ENCODE measurements at regions not wholly inside any gene's neighbourhood (a gene's known extent, or its start where the extent isn't known, plus 50 kb on each side); places are given as distances from the start of the nearest gene placed in this dataset.
"Not testable (repeated sequence)": the region's sequence is repeated elsewhere in the genome, so short reads cannot be mapped to it uniquely, and the experiment has no call there.

DNA sequence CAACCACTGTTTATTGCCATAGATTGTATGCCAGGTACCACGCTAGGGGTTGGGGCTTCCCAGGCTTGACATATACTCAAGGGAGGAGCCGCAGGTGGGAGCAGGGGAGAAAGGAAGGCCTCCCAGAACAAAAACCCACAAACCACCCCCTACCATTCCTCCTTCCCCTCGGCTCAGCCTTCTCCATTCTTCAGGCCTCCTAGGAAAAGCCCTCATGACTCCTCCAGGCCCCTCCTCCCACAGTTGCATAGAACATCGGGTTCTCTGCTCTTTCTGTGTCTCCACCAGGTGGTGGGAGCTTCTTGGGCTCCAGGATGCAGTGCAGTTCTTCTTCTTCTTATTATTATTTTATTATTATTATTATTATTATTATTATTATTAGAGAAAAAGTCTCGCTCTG lies 80.3 kb downstream of the ZFP36L2 start:
- no peak for DNase-seq

DNA sequence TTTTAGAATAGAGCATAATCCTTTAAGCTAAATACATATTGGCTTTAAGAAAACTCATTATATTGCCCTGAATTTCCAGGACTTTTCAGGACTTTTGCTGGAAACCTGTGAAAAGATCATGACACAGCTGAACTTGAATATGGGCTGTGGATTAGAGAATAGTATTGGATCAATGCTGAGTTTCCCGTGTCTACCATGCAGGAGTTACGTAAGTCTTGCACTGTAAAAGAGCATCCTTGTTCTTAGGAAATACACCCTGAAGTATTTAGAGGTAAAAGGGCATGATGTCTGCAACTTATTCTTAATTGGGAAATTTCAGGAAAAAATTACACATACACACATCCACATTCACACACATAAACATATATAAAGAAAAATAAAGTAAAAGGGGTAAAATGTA lies 82.1 kb downstream of the ZFP36L2 start:
- DNase-seq, result no peak

DNA sequence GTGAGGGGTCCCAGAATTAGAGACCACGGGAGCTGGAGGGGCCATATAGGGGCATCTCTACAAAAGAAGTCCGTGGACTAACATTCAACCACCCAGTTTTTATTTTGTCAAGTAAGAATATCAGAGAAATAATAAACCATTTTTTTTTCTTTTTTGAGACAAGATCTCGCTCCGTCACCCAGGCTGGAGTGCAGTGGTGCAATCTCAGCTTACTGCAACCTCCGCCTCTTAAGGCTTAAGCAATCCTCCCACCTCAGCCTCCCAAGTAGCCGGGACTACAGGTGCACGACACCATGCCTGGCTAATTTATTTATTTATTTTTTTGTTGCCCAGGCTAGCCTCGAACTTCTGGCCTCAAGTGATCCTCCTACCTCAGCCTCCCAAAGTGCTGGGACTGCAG lies 82.7 kb downstream of the ZFP36L2 start:
- no peak for DNase-seq

DNA sequence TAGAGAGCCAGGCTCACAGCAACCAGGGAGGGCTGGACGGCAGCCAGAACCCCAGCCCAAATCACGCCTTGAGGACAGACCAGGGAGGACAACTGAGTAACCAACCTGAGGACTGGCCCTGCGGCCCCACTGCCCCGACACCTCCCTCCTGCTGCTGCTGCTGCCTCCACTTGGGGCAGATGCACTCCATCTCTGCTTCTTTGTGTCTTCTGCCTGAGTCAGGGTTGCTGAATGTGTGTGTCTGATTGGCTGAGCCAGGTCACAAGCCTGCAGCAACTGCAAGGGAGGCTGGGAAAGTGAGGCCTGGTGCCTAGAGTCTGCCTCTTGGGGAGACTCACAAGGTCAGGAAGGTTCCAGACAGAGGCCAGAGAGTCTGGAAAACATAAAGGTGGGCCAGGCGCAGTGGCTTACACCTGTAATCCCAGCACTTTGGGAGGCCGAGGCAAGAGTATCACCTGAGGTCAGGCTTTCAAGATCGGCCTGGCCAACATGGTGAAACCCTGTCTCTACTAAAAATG lies 83.4 kb downstream of the ZFP36L2 start:
- DNase-seq, result no peak

DNA sequence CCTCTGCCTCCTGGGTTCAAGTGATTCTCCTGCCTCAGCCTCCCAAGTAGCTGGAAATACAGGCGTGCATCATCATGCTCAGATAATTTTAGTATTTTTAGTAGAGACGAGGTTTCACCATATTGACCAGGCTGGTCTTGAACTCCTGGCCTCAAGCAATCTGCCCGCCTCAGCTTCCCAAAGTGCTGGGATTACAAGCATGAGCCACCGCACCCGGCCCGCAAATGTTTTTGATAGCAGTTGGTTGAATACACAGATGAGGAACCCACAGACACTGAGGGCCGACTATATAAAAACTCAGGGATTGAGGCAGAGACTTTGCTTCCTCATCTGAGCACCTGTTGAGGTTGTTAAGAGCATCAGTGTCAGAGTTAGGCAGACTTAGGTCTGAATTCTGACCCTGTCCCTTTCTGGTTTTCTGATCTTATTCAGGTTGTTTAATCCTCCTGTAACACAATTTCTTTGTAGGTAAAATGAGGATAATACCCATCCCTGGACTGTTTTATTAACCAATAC lies 84.7 kb downstream of the ZFP36L2 start:
- not testable (repeated sequence) for DNase-seq

DNA sequence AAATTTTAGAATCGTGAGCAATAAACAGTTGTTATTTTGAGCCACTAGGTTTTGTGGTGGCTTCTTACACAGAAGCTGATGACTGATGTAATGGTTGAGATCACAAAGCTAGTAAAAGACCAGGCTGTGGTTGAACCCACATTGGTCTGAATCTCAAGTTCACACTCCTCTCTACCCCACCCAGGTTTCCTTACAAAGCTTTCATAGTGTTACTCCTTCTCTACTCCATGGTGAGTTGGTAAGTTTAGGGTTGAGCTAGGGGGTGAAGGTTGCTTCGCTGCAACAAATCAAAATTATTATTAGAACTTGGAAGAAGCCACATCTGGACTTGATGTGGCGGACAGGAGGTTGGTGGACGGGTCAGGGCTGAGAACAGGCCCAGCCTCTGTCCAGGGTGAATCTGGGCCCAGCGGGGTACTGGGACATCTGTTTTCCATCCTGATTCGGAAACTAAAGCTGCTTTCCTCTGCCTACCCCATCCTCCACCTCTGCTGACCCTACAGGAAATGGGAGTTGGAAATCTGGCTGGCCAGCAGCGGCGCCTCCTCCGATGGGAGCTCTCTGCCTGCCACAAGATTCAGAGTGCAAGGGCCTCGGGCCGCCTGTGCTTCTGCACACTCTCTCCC lies 86.3 kb downstream of the ZFP36L2 start:
- no peak for DNase-seq

DNA sequence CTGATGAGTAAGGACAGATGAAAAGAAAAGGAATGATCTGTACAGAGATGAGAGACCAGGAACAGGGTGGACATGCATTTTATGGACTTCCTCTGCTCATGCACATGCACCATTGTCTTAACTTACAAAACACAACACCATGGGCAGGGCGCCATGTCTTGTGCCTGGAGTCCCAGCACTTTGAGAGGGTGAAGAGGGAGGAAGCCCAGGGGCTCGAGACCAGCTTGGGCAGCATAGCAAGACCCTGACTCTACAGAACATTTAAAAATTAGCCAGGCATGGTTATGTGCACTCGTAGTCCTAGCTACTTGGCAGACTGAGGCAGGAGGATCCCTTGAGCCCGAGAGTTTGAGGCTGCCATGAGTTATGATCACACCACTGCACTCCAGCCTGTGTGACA lies 86.9 kb downstream of the ZFP36L2 start:
- no peak for DNase-seq

DNA sequence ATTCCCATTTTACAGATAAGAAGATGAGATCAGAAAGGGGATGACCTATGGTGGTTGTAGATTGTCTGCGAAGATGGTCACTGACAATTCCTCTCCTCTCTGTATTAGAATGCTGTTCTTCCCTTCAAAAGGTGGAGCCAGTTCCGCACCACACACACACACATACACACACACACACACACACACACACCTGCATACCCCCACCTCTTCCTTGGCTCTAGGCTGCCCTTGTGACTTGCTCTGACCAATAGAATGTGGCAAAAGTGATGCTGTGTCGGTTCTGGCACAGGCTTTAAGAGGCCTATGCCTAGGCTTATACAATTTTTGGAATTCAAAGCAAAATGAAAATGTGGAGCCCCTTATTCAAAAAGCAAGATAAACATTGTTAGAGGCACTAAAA lies 88.0 kb downstream of the ZFP36L2 start:
- DNase-seq, result no peak

DNA sequence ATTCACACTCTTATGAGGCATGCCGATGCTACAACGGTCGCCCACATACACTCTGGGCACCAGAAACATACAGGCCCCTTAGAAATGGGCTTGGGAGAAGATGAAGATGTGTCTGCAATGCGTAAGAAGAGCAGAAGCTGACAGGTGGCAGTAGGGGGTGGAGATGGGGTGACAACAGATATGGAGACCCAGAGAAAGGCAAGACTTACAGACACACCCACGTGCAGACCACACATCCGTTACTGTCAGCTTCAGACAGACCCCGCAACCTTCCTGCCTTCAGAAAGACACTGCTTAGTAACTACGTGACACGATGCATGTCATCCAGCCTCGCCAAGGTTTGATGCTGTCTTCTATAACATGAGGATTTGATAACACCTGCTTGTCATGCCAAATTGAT lies 89.5 kb downstream of the ZFP36L2 start:
- no peak for DNase-seq

DNA sequence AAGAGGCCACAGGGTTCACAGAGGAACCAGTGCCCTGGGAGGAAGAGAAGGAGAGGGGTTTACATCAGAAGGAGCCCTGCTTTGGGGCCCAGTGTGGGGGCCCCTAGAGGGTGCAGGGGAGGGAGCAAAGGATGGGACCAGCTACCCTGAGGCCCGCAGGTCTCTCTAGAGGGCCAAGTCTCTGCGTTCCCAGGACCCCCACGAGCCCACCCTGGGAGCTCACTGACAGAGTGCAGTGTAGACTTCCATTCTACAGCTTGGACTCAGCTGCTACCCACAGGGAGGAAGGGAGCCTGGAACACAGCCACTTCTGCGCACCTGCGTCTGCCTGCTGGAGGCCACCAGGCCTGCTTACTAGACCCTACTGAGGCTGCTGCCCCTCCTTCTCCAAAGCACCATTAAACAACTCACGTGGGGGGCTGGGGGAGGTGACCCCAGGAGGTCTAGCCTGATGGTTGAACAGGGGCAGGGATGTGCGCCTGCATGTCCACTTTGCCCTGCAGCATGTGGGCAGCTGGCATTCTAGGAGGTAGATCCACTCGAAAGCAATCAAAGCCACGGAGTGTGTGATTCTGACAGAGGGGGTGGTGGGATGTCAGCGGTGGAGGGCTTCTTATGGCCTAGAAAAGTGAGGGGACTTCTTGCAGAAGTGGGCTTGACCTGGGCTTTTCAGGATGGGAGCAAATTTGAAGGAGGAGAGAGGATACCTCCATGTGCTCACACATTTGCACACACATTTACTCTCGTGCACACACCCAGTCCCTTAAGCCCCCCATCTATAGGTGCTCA lies 90.2 kb downstream of the ZFP36L2 start:
- DNase-seq, result no peak

DNA sequence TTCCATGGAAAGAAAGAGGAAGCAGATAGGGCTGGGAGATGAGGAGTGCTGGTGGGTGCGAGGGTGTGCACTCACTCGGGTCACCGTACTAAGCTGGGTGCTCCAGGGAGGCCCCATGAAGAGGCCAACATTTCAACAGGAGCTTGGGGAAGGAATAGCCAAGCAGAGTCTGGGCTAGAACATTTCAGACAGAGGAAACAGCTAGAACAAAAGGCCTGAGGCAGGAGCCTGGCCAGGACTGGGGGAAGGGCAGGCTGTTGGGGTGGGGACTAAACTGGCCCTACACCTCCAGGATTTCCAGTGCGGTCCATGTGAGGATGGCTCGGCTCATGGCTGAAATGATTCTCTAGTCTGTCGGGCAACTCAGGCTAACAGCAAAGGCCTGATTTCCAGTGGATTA lies 90.8 kb downstream of the ZFP36L2 start:
- no peak for DNase-seq

DNA sequence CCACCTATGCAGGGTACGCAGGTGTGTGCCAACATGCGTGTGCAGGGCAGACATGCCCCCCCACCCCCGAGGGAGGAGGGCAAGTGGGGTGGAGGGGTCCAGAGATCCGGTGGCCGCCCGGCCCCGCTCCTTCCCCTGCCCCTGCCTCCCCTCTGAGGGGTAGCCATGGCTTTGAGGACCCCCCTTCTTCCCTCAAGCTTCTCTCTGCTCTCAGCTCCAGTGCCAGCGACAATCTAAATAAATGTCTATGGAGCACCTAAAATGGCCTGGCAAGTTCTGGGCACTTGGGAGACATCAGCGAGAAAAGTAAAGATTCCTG lies 91.9 kb downstream of the ZFP36L2 start:
- no peak for DNase-seq

DNA sequence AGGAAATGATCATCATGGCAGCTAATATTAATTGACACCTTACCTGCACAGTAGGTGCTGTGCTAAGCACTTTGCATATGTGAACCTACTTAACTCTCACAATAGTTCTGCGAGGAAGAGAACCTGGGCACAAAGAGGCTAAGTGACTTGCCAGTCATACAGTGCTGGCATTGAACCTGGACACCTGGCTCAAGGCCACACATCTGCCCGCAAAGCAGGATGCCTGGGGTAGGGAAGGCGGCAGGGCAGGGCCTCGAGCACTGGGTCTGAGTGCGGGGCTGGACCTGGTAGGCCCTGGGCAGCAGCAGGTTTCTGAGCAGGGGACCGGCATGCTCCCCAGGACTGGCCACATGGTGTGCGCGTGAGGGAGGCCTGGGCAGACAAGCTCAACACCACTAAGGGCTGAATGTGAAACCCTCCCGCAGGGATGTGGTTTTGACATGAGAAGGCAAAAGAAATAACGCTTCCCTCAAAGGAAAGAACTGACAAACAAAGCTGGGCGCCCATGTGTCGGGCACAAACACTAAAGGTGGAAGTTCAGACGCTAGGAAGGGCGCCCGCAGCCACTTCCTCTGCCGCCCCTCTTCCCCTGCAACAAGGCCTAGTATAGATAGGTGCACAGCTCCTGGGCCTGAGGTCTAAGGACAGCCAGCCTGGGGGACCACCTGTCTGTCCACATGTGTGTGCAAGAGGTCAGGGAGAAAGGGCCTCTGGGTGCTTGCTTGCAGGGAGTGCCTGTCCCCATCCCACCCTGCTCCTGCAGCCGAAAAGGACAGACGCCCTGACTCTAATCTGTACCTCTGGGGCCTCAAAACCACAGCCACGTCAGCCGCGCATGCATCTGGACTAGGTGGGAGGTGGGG lies 92.5 kb downstream of the ZFP36L2 start:
- DNase-seq, result no peak

DNA sequence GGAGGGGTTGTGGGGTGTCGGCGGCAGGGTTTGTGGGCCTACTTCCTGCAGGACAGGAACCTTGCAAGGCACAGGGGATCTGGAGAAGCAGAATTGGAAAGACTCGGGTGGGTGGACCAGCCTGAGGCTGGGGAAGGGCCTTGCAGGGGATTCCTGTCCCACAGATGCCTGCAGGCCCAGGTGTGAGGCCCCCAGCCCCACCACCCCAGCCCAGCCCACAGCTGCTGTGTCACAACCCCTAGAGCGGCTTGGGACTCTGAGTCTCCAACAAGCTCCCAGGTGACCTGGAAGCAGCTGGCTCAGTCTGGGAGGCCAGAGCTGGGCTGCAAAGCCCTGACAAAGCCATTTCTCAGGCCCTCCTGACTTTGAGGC lies 93.1 kb downstream of the ZFP36L2 start:
- DNase-seq, result no peak

DNA sequence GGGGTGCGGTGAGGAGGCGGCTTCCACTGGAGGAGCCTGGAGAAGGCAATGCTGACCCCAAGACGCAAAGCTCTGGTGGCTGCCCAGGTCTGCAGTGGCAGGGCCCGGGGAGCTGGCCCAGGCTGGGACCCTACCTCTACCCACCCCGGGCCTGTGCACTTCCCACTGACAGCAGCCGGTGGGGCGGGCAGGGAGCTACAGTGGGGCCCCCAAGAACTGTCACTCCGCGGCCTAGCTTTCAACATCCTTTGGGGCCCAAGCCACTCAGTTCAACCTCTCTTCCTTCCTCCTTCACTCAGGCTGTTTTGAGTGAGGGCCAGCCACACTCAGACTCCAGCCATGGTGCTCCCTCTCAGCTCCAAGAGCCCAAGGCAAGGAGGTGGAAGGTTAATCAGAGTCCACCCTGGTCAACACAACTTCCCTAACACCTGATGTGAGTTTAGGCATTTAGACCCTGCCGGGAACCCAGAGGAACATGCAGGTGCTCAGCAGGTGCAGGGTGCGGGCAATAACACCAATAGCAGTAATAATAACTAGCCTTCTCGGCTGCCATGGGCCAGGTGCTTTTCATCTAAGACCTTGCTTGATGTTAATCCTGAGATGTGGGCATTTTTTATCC lies 93.6 kb downstream of the ZFP36L2 start:
- no peak for DNase-seq

DNA sequence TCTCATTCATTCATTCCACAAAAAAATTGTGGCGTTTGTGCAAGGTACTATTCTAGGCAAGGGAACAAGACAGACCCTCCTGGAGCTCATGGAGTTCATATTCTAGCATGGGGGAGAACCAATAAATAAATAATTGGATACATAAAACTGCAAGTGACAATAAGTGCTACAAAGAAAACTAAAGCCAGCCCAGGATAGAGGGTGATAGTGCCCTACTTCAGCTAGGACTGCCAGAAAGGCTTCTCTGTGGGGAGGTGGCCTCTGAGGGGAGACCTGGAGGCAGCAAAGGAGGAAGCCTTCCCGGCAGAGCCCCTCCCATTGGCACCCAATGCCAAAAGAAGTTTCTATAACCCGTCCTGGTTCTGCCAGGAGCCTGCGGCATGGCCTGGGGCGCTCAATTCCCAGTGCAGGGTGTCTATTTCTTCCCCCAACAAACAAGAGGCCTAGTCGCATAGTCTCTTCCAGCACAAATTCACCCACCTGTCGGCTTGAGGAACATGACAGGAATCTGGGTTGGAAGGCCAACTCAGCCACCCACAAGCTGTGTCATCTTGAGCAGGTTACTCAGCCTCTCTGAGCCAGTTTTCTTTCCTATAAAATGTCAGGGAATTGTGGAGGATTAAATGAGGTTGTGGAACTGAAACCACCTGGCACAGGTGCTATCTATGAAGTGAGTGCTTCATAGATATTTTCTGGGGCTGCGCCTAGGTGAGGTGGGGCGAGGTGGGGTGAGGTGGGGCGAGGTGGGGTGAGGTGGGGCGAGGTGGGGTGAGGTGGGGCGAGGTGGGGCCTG lies 94.3 kb downstream of the ZFP36L2 start:
- no peak for DNase-seq

DNA sequence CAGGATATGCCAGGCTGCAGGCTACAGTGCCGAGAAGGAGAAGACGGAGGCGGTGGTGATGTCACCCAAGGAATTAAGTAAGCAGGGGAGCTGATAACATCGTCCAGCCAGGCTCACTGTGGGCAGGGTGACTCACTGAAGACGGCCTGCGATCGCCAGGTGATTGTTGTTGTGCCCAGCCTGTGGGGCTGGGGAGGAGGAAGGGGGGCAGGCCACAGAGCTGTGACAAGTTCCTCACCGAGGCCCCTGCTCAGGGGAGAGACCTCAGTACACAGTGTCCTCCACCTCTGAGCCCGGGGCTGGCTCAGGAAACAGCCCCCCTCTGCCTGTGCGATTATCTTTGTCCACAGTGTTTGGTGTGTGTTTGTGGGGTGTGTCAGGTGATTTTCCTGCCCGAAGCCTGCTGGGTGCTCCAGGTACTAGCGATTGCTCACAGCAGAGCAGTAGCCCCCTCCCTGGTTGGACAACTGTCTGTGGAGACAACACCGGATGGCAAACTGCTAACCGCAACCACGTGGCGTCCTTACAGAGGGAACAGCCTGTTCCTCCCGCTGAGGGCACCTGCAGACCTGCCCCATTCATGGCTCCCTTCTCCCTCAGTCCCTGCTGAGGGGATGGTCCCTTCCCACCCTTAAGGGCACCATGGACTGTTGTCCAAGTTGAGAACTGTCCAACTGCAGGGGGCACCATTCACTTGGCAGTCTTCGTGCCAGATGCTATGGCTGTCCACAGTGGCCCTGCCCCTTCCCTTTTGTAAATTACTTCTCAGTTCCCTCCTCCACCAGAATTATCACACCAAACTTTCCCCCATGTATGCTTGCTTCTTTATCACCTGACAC lies 95.1 kb downstream of the ZFP36L2 start:
- DNase-seq, result no peak

DNA sequence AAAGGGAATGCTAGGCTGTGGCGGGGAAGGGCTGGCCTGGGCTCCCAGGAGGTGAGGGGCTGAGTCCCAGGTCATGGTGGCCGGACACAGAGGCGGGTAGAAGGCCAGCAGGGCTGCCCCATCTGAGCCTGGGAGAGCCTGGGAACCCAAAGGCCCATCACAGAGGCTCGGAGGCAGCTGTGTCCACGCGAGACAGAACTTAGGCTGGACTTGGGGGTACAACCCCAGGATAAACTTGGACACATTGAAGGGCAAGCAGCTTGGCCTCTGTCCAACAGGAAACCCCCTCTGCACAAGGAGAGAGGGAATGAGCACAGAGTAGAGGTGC lies 95.9 kb downstream of the ZFP36L2 start:
- no peak for DNase-seq

DNA sequence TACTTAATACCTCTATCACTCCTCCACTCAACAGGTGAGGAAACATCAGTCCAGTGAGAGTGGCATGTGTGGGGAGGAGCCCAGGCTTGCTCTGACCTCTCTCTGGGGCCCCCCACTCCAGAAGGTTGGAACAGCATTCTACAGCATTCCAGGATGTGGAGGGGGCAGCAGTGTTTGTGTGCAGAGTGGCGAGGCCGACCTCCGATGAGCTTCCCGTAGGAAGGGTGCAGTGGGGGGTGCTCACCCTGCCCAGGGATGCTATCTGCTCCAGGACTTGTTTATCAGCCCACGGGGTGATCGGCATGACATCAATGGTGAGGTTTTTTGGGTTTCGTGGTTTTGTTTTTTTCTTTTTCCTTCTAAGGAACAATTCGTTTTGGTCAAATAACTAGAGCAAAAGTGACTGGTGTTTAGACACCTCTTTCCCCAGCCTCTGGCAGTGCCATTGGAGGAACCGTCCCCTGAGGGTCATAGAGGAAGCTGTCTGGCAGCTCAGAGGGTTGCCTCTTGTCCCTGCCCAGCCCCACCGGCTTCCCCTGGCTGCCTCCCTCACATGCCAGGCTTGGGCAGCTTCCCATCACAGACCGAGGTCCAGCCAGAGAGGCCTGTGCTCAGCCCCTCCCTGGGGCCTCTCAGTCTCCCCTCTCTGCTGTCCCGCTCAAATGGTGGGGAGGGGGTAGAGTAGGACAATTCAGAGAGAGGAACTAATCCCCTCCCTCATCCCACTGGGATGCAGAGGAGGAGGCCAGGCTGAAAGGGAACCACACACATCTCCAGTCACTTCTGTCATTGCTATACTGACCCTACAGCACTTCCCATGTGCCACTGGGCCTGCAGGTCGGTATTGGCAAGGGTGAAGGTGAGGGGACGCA lies 96.5 kb downstream of the ZFP36L2 start:
- no peak for DNase-seq

DNA sequence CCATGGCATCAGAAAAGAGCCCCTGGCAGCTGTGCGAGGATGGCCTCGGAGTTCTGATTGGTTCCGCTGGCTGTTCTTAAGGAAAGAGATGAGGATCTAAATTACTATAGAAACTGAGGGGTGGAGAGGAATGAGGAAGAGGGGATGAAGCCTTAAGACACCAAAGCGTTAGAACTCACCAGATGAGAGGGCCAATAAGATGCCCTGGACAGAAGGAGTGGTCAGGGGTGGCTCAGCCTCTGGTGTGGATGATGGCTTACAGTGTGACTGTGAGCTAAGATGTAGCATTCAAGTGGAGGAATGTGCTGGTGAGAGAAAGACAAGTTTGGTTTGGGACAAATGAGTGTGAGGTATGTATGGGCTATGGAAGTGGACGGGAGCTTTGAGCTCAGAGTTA lies 97.8 kb downstream of the ZFP36L2 start:
- DNase-seq, result no peak
